DMS 273 treated with DMSO at 0.1 percent for 48 hours (cell line): ENCODE measurements at regions not wholly inside any gene's neighbourhood (a gene's known extent, or its start where the extent isn't known, plus 50 kb on each side); places are given as distances from the start of the nearest gene placed in this dataset.
"Not testable (repeated sequence)": the region's sequence is repeated elsewhere in the genome, so short reads cannot be mapped to it uniquely, and the experiment has no call there.

Experiments used
- DNase-seq: peaks from one replicate; lab custom pipeline; 2025; lab: John Stamatoyannopoulos, UW

DNA sequence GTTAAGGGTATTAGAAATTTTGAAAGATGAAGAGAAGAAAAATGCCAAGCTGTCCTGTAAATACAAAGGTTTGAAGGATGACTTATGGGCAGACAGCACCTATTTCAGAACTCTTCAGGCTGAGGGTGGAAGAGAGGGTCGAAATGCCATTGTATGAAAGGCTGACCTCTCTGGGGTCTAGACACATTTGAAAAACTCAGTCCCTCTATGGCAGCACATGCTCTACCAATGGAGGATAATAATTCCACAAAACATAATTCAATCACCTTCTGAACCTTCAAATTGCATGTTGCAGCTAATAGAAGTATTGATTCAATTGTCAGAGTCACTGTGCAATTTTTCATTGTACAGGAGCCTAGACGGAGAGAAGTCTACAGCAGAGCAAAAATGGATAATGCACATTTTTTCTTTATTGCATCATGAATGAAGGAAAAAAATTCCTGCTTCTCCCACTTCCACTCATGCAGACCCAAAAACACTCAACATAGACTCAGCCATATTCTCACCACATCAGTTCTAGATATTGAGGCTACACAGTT is 569.1 kb downstream of the TBL1XR1 start:
- no peak for DNase-seq

DNA sequence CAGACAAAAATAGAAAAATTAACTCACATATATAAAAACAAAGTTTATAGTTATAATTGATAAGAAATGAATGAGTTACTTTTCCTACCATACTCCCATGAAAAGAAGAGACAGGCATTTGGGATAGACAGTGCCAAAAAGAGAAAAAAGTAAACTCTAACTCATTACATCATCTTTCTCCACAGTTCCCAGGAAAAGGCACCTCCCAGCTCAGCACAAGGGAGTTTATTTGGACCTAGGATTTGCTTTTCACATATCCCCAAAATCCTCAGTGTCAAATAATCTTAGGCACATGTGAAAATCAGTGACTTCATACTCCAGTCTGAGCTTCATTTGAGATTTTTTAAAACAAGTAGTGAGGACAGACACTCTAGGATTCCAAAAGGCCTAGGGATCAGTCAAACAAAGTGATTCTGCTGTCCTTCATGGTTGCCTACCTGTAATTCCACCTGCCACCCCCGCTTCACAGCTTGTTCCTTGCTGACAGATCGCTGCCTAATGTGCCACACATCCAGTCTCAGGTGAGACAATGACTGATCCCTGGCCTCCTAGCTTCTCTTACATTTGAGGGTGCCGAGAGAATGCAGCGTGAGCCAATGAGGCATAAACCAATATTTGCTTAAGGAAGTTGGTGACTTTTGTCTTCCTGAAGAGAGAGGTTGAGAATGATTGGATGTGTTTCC is 573.7 kb downstream of the TBL1XR1 start:
- no peak for DNase-seq

DNA sequence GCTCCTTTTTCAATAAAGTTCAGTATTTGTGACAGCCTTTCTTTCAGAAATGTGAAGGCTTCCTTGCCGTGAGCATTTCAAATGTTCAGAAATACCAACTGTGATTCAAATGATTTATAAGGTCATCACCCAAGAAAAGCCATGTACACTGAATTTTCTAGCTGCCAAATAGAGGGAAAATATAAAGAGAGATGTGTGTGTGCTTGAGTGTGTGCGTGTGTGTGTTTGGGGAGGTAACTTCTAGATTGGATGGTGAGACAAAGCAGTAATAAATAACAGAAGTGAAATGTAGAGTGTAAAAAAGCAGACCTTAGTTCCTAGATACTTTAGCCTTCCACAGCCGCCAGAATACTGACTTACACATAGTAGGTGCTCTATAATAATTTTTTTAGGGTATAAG is 577.4 kb downstream of the TBL1XR1 start:
- DNase-seq = no peak

DNA sequence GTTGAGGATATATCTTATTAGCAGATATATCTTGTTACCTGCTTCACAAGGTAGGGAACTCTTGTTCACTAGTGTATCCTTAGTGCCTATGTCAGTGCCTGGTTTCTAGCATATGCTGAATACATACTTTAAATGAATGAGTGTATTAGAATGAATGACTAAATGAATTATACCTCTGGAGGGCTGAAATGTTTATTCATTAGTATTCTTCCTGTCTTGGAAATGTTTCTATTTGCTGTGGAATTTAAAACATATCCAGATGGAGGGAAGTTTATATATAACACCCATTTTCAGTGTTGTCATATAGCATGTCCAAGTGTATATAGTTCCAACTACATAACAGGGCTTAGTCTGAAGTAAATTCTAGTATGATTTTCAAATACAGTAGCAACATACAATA is 581.5 kb downstream of the TBL1XR1 start:
- no peak for DNase-seq

DNA sequence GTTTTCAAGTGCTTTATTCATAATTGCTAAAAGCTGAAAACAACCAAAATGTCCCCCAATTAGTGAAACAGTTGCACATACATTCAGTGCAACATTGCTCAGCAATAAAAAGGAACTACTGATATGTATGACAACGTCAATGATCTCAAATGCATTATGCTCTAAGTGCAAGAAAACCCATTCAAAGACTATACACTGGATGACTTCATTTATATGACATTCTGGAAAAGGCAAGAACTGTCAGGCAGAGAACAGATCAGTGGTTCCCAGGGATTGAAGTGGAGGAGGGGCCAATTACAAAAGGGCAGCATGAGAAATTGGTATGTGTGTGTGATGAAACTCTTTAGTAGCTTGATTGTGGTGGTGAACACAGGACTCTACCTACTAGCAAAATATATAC is 585.6 kb downstream of the TBL1XR1 start:
- DNase-seq = no peak

DNA sequence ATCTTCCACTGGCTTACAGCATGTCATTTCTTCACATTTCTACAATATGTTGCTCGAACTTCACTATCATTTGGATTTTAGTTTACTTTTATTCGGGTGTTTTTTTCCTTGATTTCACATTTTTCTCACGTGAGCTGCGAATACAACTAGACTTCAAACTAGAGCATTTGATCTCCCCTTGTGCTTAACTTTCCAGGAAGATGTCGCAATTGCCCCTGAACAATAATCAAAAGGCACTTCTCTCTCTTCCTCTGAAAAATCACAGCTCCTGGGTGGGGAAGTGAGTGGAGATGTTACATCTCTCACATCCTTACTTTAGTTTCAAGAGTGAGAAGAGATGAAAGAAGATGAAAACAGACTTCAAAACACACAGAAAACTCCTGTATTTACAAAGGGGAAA is 587.9 kb downstream of the TBL1XR1 start:
- DNase-seq = no peak

DNA sequence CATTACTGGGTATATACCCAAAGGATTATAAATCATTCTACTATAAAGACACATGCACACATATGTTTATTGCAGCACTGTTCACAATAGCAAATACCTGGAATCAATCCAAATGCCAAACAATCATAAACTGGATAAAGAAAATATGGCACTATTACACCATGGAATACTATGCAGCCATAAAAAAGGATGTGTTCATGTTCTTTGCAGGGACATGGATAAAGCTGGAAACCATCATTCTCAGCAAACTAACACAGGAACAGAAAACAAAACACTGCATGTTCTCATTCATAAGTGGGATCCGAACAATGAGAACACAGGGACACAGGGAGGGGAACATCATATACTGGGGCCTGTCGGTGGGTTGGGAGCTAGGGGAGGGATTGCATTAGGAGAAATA is 591.7 kb downstream of the TBL1XR1 start:
- DNase-seq = not testable (repeated sequence)

DNA sequence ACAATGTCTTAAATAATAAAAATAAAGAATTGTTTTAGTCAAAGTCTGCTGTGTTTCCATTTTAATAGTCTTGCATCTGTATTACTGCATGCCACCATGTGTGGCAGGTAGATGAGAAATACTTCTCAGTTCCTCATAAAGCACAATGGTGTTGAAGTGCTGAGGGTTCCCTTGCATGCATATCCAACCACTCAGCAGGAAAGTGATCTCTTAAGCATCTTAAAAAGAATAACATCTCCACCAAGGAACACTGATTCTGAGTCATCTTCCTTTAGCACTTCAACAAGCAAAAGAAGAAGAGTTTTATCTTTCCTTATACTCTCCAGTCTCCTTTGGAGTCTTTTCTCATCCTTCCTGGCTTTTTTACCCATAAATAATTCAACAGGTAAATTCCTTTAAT is 602.0 kb downstream of the TBL1XR1 start:
- DNase-seq = no peak

DNA sequence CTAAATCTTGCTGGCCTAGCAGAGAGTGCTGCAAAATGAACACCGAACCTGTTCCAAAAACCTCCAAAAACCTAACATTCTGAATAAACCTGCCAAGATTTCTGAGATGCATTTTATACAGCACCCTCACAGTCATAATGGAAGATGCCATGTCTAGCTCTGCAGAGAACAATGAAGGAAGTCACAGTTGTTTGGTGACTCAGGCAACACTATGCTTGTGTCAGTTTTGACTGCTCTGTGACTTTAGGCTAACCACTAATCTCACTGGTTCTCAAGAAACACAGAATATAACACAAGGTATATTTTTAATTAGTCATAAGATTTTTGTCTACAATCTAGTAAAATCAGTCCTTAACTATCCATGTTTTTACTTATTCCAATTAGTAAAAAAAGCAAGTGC is 606.6 kb downstream of the TBL1XR1 start:
- no peak for DNase-seq

DNA sequence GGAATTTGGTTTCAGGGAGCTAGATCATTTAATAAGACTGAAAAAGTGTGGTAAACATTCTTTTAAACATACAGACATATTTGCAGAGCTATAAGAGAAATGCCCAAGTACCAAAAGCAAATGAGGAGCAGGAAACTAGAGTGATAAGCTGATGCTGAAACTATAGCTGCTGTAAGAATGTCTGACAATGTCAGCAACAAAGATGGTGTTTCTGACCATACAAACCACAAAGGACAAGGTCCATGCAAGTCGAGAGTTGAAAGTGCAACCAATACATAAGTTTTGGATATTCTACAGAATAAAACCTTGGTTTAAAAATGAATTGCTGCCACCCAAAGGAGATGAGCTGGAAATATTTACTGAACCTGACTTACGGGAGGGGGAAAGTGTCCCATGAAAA is 610.2 kb downstream of the TBL1XR1 start:
- DNase-seq = no peak

DNA sequence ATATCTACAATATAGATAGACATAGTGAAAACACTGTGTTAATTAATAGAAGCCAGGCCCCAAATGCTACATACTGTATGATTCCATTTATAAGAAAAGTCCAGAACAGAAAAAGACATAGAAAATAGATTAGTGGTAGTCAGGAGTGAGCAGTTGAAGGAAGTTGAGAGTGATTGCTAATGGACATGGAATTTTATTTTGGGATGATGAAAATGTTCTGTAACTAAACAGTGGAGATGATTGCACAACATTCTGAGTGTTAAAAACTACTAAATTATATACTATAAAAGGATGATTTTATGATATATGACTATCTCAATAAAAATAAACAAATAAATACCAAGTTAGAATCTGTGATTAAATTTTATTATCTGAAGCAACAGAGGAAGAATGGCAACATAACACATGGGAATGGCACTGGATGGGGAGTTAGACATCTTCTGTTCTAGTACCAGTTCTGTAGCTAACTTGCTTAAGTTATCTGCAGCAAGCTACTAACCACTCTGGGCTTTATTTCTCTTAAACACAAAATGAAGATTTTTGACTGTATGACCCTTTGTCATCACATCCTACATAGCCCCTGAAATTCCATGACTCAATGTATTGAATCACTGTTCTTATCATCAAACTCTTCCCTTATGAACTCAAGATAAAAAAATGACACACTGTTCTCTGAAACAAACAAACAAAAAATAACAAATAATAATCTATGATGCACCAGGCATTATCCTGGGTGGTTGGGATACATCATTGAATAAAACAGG is 612.7 kb downstream of the TBL1XR1 start:
- no peak for DNase-seq

DNA sequence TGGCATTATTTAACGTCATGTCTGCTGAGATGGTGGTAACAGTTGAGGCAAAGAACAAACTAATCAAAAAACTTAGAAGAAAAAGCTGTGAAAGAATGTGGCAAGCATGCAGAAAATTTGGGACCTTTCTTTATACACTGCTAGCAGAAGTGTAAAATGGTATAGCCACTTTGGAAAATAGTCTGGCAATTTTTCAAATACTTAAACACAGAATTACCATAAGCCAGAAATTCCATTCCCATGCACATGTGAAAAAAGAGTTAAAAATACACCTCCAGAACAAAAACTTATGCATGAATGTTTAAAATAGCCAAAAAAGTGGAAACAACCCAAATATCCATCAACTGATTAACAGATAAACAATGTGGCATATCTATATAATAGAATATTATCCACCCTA is 613.3 kb downstream of the TBL1XR1 start:
- no peak for DNase-seq

DNA sequence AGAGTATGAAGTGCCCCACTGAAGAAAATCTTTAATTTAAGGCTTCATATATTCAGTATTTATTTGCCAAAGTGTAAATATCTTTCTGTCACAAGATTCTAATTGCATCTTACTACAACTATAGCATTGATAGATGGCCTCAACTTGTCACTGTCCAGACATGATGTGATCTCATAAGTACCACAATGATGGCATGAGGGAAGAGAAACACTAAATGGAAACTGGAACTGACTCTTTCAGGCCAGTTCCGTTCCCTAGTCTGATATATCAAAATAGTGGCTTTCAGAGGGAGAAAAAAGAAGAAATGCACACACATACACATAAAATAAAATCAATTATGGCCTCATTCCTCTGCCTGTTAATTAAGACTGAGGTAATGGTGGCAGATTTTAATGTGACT is 615.7 kb downstream of the TBL1XR1 start:
- DNase-seq = no peak

DNA sequence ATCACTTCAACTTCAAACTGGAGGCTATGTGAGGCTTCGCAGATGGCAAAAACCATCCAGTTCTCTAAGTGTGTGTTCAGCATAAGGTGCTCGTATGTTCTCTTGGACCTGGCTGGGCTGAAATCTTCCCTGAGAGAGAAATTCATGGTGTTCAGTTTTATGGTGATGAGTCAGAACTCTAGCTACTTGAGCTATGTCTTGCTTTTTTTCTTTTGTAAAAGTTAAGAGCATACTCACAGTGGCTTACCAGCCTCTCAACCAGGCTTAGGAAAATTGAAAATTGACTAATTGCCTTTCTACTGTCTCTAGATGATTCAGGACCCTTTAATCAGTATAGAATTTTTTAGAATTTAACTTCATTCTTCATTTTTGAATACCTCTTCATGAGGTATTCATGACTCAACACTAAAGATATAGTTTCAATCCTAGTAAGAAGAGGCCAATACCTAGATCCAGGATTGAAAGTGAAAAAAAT is 617.5 kb downstream of the TBL1XR1 start:
- no peak for DNase-seq

DNA sequence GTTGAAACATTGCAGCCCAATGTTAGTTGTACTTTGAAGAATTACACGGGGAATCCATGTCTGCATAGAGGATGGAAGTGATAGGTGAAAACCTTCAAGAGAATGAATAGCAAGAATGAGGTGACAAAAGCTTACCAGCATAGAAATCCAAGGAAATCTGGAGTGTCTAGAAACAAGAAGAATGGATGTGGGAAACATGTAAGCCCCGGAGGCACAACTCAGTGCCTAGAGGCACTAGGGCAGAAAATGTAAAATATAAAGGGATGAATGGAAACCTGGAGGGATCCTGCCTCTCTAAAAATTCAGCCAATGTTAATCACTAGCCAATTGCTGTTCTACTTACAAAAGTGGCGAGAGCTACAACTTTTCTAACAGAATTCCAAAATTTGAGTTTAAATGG is 619.0 kb downstream of the TBL1XR1 start:
- no peak for DNase-seq

DNA sequence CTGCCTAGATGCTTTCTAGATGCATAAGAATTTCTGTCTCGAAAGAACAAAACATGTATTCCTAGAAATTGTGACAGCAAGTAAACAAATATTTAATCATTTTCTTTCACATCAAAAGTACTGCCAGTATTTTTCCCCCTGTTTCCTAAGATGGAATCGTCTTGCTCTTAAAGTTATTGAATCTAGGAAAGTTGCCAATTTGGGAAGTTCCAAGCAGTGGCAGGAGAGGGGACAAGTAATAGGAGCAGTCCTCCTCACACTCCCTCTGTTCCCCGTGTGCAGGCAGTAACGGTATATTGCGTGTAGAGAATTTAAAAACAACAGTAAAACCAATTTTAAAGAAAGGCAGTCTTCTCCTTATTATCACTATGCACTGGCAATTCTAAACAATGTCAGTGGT is 619.8 kb downstream of the TBL1XR1 start:
- no peak for DNase-seq

DNA sequence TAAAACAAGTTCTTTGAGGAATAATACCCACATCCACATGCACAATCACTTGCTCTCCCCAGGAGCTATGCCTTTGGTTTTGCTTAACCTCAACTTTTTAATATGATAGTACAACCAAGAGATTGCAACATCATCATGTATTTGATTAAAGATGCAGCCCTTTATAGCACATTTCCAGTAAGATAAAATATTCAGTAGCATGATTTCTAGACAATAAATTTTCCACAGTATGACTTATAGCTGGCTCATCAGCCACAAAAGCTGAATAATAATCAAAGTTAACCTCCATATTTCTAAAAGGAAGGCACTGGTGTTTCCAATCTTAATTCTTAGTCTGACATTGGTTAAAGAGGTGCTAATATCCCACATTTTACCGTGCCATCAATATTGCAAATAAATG is 622.5 kb downstream of the TBL1XR1 start:
- no peak for DNase-seq

DNA sequence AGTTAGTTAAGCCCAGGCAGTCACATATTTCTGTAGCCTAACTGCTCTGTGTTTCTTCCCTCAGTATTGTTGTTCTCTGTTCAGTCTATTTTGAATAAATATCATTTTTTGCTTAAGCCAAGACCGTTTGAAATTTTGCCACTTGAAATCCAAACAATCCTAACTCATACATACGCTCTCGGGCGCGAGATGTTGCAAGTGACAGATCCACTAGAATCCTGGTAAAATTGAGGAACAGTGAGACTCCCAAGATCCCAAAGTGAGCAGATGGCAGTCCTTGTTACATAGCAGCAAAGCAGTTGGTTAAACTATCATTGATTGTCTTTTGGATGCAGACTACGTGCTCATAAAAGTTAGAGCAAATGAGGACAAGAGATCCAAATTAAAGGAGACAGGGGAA is 625.4 kb downstream of the TBL1XR1 start:
- no peak for DNase-seq

DNA sequence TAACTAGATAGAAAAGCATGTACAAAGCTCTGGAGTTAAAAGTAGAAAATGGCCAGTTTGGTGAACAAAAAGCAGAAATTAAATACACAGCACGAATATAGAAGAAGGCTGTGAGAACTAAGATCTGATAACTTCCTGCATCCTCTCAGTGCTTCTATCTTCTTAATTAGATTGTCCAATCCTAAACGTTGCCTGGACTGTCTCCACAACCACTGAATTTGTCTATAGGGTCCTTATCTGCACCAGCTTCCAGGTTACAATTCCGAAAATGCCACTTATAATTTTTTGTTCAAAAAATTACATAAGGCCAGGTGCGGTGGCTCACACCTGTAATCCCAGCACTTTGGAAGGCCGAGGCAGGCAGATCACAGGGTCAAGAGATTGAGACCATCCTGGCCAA is 626.3 kb downstream of the TBL1XR1 start:
- DNase-seq = no peak

DNA sequence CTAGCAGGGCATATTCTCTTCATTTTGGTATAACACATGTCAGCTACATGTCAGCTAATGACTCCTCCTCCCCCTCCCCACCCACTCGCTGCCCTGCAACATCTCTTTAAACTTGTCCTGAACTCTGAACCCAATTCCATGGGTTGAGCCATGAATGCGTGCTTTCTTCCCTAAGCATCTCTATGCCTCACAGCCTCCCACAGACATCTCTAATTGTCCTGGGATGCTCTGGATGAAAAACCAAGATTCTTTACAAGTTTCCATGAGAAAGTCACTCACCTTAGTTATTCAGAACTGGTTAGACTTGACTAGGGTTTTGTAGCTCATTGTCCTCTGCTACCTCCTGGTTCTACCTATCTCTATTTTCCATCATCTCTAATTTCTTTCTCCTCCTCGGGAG is 629.1 kb downstream of the TBL1XR1 start:
- no peak for DNase-seq

DNA sequence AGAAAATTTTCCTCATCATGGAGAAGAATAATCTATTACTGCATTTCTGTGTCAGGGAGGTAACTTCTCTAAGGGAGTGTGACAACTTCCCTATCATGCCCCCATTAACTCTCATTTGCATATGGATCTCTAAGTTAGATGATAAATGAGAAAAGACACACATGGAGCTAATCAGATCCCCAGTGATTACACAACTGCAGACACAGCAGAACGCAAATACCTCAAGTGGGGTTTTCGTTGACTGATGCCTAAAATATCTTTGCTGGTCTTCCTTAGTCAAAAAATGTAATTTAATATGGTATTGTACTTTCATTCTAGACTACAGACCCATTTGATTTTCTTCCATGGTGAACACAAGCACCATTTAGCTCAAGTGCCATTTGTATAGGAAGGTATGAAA is 630.5 kb downstream of the TBL1XR1 start:
- no peak for DNase-seq

DNA sequence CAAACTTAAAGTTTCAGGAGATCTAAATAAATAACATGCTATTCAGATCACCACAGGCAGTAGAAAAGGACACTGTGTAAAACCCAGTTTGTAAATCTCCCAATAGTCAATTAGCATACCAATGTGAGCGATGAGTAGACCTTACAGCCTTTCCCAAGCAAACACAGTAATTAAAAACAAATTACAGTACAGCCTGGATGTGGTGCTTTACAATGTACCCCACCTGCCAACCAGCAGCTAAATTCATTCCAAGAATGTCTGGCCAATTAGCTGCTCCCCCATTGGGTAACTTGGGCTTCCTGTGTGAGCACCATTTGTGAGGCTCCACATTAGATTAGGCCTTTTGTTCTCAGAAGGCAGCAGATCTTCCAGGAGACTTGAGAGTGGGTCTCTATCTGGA is 635.0 kb downstream of the TBL1XR1 start:
- no peak for DNase-seq

DNA sequence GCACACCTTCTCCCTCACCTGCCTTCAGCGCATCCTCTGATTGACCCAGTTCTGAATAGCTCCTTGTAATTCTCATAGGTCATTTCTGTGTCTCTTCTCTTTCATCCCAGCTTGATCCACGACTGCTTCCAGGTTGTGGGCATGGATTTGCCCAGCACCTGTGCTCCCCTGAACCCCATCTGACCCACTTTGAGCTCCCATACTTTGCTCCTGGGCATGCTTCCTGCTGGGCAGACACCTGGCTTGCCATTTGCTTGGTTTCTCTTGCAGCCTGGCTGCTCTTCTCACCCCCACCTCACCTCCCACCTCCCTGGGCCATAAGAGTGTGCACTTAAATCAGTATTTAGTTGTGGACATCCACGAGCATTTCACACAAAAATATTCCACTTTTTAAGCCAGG is 635.5 kb downstream of the TBL1XR1 start:
- DNase-seq = no peak
